Fibroblast of the aortic adventitia (primary cell): ENCODE measurements at regions not wholly inside any gene's neighbourhood (a gene's known extent, or its start where the extent isn't known, plus 50 kb on each side); places are given as distances from the start of the nearest gene placed in this dataset.
"Not testable (repeated sequence)": the region's sequence is repeated elsewhere in the genome, so short reads cannot be mapped to it uniquely, and the experiment has no call there.

Source experiments
- DNase-seq: peaks from one replicate; pipeline ENCODE4 v3.0.0-alpha.2; 2010; ENCODE audit warnings: low read depth
- H3K4me3 ChIP-seq: 2 replicates; pipeline ENCODE4 v1.5.1; 2011; ENCODE audit warnings: low read depth, mild to moderate bottlenecking, control low read depth, low read length, moderate library complexity
- CTCF ChIP-seq: IDR thresholded peaks from 2 replicates; pipeline ENCODE4 v1.5.1; 2011; ENCODE audit warnings: mild to moderate bottlenecking, low read length, control low read depth, inconsistent platforms; ENCODE audit not compliant: insufficient read depth

- DNase-seq = no peak
- TF ChIP-seq CTCF = no peak
- H3K4me3 ChIP-seq = no peak overlapping the region
These were observed 162.3 kb upstream of the C2CD4B start for GRCh38 chr15:62327406-62327805.

- H3K4me3 ChIP-seq = not testable (repeated sequence)
These were observed 167.4 kb upstream of the C2CD4B start for GRCh38 chr15:62332472-62332871.

GRCh38 chr15:62334536-62334935 is 169.5 kb upstream of the C2CD4B start:
- TF ChIP-seq CTCF = no peak
- DNase-seq = no peak

More at GRCh38 chr15:62332472-62332871, 167.4 kb upstream of the C2CD4B start:
- DNase-seq = not testable (repeated sequence)

GRCh38 chr15:62337934-62338333 is 172.8 kb upstream of the C2CD4B start:
- no peak overlapping the region for H3K4me3 ChIP-seq
- DNase-seq = no peak
- no peak for TF ChIP-seq CTCF

More at GRCh38 chr15:62334536-62334935, 169.5 kb upstream of the C2CD4B start:
- H3K4me3 ChIP-seq = no peak overlapping the region

- no peak for DNase-seq
- H3K4me3 ChIP-seq = no peak overlapping the region
- no peak for TF ChIP-seq CTCF
These were observed 173.4 kb upstream of the C2CD4B start for GRCh38 chr15:62338497-62338896.

GRCh38 chr15:62342959-62343358 is 177.9 kb upstream of the C2CD4B start:
- no peak overlapping the region for H3K4me3 ChIP-seq
- no peak for TF ChIP-seq CTCF
- no peak for DNase-seq

- H3K4me3 ChIP-seq = no peak overlapping the region
- no peak for TF ChIP-seq CTCF
- DNase-seq = no peak
These were observed 178.3 kb upstream of the C2CD4B start for GRCh38 chr15:62343397-62343796.
